ENCODE measurements at regions not wholly inside any gene's neighbourhood (a gene's known extent, or its start where the extent isn't known, plus 50 kb on each side); places are given as distances from the start of the nearest gene placed in this dataset.

DNA sequence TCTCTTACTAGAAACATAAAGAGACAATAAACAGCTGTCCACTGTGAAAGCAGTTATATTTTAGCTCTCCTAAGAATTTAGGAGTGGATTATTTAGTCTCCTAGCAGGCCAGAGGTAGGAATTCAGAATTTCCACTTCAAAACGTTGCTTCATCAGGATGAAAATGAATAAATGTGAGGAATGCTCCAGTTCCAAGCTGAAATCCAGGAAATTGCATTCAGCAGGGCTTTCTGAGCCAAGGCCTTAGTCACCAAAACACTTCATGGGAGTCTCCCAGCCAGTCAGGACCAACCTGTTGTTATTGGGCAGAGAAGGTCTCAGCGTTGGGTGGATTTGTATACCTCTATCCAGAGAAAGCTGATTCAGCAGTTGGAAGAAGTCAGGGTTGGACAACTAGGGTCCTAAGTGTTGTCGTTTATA, 1040.3 kb downstream of the TLE1 start:
- no peak for TF ChIP-seq EZH2phosphoT487 (IDR thresholded peaks at IDR 0.05; ENCODE audit: borderline replicate concordance)
- TF ChIP-seq, protein P1, sequence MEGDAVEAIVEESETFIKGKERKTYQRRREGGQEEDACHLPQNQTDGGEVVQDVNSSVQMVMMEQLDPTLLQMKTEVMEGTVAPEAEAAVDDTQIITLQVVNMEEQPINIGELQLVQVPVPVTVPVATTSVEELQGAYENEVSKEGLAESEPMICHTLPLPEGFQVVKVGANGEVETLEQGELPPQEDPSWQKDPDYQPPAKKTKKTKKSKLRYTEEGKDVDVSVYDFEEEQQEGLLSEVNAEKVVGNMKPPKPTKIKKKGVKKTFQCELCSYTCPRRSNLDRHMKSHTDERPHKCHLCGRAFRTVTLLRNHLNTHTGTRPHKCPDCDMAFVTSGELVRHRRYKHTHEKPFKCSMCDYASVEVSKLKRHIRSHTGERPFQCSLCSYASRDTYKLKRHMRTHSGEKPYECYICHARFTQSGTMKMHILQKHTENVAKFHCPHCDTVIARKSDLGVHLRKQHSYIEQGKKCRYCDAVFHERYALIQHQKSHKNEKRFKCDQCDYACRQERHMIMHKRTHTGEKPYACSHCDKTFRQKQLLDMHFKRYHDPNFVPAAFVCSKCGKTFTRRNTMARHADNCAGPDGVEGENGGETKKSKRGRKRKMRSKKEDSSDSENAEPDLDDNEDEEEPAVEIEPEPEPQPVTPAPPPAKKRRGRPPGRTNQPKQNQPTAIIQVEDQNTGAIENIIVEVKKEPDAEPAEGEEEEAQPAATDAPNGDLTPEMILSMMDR (conservative IDR thresholded peaks at IDR 0.05; ENCODE audit: low read length): no peak

All from Loucy (cell line).